ENCODE measurements at regions not wholly inside any gene's neighbourhood (a gene's known extent, or its start where the extent isn't known, plus 50 kb on each side); places are given as distances from the start of the nearest gene placed in this dataset.

GRCh38 chrX:40834225-40834624 is 98.9 kb upstream of the MED14 start:
- TF ChIP-seq POLR2A (IDR thresholded peaks at IDR 0.05) (no peak), CTCF (IDR thresholded peaks at IDR 0.05 in 4 of 5, conservative IDR thresholded peaks at IDR 0.05 in 1 of 5) (no peak)
- ATAC-seq (no peak), DNase-seq (no peak)
- H3K36me3 ChIP-seq: no peaks in the 10 kb centered on the region
- H3K27ac ChIP-seq: no peak overlapping the region
- in situ Hi-C loops (cut with MboI; ENCODE audit: low sequenced_read_pairs in 4 of 4): no loop called here
- H3K4me3 ChIP-seq: no peak overlapping the region
- intact Hi-C loops (cut with DNase I; ENCODE audit: low total_unique reads): no loop called here
- H3K4me1 ChIP-seq: no peaks in the 10 kb centered on the region
- no peaks in the 10 kb centered on the region for H3K9me3 ChIP-seq
- H3K27me3 ChIP-seq: no peaks in the 10 kb centered on the region

- in situ Hi-C loops (cut with MboI; ENCODE audit: low sequenced_read_pairs in 4 of 4) (no loop called here), intact Hi-C loops (cut with DNase I; ENCODE audit: low total_unique reads) (no loop called here)
- no peak overlapping the region for H3K27ac ChIP-seq
- no peak overlapping the region for H3K4me3 ChIP-seq
- no peaks in the 10 kb centered on the region for H3K4me1 ChIP-seq
- no peaks in the 10 kb centered on the region for H3K36me3 ChIP-seq
- no peaks in the 10 kb centered on the region for H3K9me3 ChIP-seq
- TF ChIP-seq CTCF (IDR thresholded peaks at IDR 0.05 in 4 of 5, conservative IDR thresholded peaks at IDR 0.05 in 1 of 5) (no peak), POLR2A (IDR thresholded peaks at IDR 0.05) (no peak)
- H3K27me3 ChIP-seq: no peaks in the 10 kb centered on the region
- DNase-seq (no peak), ATAC-seq (no peak)
These were observed 100.2 kb upstream of the MED14 start for GRCh38 chrX:40835526-40835925.

GRCh38 chrX:40843643-40844042 is 108.3 kb upstream of the MED14 start:
- H3K27me3 ChIP-seq: no peaks in the 10 kb centered on the region
- intact Hi-C loops (cut with DNase I; ENCODE audit: low total_unique reads) (no loop called here), in situ Hi-C loops (cut with MboI; ENCODE audit: low sequenced_read_pairs in 4 of 4) (no loop called here)
- H3K36me3 ChIP-seq: no peaks in the 10 kb centered on the region
- no peak for ATAC-seq
- H3K4me1 ChIP-seq: no peaks in the 10 kb centered on the region
- TF ChIP-seq POLR2A (IDR thresholded peaks at IDR 0.05) (no peak), CTCF (IDR thresholded peaks at IDR 0.05 in 4 of 5, conservative IDR thresholded peaks at IDR 0.05 in 1 of 5) (no peak)
- H3K27ac ChIP-seq: no peak overlapping the region
- no peak for DNase-seq
- H3K4me3 ChIP-seq: no peak overlapping the region
- H3K9me3 ChIP-seq: peaks cover 0 to 21% (median 0%) of the 10 kb centered on the region in 3 donors

- DNase-seq: no peak
These were observed 109.1 kb upstream of the MED14 start for GRCh38 chrX:40844471-40844870.

More at GRCh38 chrX:40844471-40844870, 109.1 kb upstream of the MED14 start:
- Histone ChIP-seq H3K9me3 (peaks cover 0 to 21% (median 0%) of the 10 kb centered on the region in 3 donors), H3K27me3 (no peaks in the 10 kb centered on the region), H3K4me3 (no peak overlapping the region), H3K36me3 (no peaks in the 10 kb centered on the region), H3K27ac (no peak overlapping the region), H3K4me1 (no peaks in the 10 kb centered on the region)
- intact Hi-C loops (cut with DNase I; ENCODE audit: low total_unique reads) (no loop called here), in situ Hi-C loops (cut with MboI; ENCODE audit: low sequenced_read_pairs in 4 of 4) (no loop called here)
- no peak for ATAC-seq
- TF ChIP-seq CTCF (IDR thresholded peaks at IDR 0.05 in 4 of 5, conservative IDR thresholded peaks at IDR 0.05 in 1 of 5) (no peak), POLR2A (IDR thresholded peaks at IDR 0.05) (no peak)

All from gastrocnemius medialis (tissue), 4 donors.